ENCODE measurements at regions not wholly inside any gene's neighbourhood (a gene's known extent, or its start where the extent isn't known, plus 50 kb on each side); places are given as distances from the start of the nearest gene placed in this dataset.

GRCh38 chr12:13580206-13580605, 383.7 kb downstream of the EMP1 start:
- DNase-seq = no peak
- ATAC-seq = no peak
- no peaks in the 10 kb centered on the region for H3K27me3 Mint-ChIP-seq
- no peaks in the 10 kb centered on the region for H3K36me3 Mint-ChIP-seq (ENCODE audit: low read depth)
- no peaks in the 10 kb centered on the region for H3K4me1 Mint-ChIP-seq
- H3K9me3 Mint-ChIP-seq = no peaks in the 10 kb centered on the region
- H3K4me3 Mint-ChIP-seq = no peak overlapping the region
- H3K27ac Mint-ChIP-seq = no peak overlapping the region

GRCh38 chr12:13576935-13577500, 380.5 kb downstream of the EMP1 start:
- Mint-ChIP-seq H3K27ac (no peak overlapping the region), H3K27me3 (no peaks in the 10 kb centered on the region), H3K4me3 (no peak overlapping the region), H3K4me1 (no peaks in the 10 kb centered on the region), H3K9me3 (no peaks in the 10 kb centered on the region), H3K36me3 (ENCODE audit: low read depth) (no peaks in the 10 kb centered on the region)
- ATAC-seq (no peak), DNase-seq (no peak)

GRCh38 chr12:13573698-13574321, 377.3 kb downstream of the EMP1 start:
- no peak for ATAC-seq
- Mint-ChIP-seq H3K27ac (no peak overlapping the region), H3K36me3 (ENCODE audit: low read depth) (no peaks in the 10 kb centered on the region), H3K4me1 (no peaks in the 10 kb centered on the region), H3K9me3 (no peaks in the 10 kb centered on the region), H3K4me3 (no peak overlapping the region), H3K27me3 (peaks cover 5% of the 10 kb centered on the region)
- no peak for DNase-seq

GRCh38 chr12:13571035-13571434, 374.5 kb downstream of the EMP1 start:
- ATAC-seq = no peak
- Mint-ChIP-seq H3K36me3 (ENCODE audit: low read depth) (no peaks in the 10 kb centered on the region), H3K4me3 (no peak overlapping the region), H3K4me1 (no peaks in the 10 kb centered on the region), H3K9me3 (no peaks in the 10 kb centered on the region), H3K27ac (no peak overlapping the region), H3K27me3 (peaks cover 7% of the 10 kb centered on the region)
- DNase-seq = no peak

GRCh38 chr12:13570005-13570694, 373.6 kb downstream of the EMP1 start:
- DNase-seq (no peak), ATAC-seq (no peak)
- Mint-ChIP-seq H3K36me3 (ENCODE audit: low read depth) (no peaks in the 10 kb centered on the region), H3K4me3 (no peak overlapping the region), H3K9me3 (no peaks in the 10 kb centered on the region), H3K4me1 (no peaks in the 10 kb centered on the region), H3K27ac (no peak overlapping the region), H3K27me3 (peaks cover 7% of the 10 kb centered on the region)

DNA sequence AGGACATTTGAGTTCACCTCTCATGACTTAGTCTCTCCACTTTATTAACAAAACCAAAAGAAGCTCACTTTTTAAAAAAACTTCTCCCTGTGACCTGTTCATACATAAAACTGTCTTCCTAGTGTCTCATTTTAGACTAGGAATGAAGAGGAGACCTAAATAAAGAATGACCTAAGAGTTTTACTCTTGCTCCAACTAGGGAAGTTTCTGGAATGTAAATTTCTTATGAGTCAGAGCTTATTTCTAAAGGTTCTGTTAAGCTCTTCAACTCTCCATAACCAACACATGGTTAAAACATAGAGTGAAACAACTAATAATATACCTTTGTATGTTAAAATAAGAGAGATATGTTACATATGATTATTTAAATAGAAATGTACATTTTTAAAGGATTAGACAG, 369.8 kb downstream of the EMP1 start:
- Mint-ChIP-seq H3K27me3 (peaks cover 7% of the 10 kb centered on the region), H3K4me1 (no peaks in the 10 kb centered on the region), H3K4me3 (no peak overlapping the region), H3K36me3 (ENCODE audit: low read depth) (no peaks in the 10 kb centered on the region), H3K27ac (no peak overlapping the region), H3K9me3 (no peaks in the 10 kb centered on the region)
- ATAC-seq (no peak), DNase-seq (no peak)

DNA sequence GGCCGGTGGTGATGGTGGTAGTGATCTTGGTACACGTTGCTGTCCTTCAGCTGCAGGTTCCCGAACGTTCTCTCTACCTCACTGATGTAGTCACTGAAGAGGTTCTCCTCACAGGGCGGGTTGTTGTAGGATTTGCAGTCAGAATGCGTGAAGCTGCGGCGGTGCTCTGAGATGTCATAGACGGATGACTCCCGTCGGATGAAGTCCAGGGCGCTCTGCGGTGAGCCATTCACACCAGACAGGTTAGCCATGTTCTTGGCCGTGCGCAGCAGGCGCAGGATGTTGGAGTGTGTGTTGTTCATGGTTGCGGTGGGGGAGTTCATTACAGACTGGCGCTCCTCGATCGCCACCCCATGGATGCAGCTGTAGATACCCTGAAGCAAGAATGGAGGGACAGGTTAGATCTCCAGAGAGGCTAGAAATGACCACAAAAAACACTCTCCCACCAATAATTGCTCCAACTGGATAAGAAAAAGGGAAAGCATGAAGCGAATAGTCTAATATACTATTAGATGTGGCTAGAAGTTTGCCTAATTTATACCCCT, 367.8 kb downstream of the EMP1 start:
- no peaks in the 10 kb centered on the region for H3K4me1 Mint-ChIP-seq
- ATAC-seq (no peak), DNase-seq (no peak)
- no peaks in the 10 kb centered on the region for H3K9me3 Mint-ChIP-seq
- no peaks in the 10 kb centered on the region for H3K36me3 Mint-ChIP-seq (ENCODE audit: low read depth)
- no peak overlapping the region for H3K4me3 Mint-ChIP-seq
- no peak overlapping the region for H3K27ac Mint-ChIP-seq
- peaks cover 2% of the 10 kb centered on the region for H3K27me3 Mint-ChIP-seq

GRCh38 chr12:13563743-13564125, 367.2 kb downstream of the EMP1 start:
- H3K4me1 Mint-ChIP-seq = no peaks in the 10 kb centered on the region
- peaks cover 2% of the 10 kb centered on the region for H3K27me3 Mint-ChIP-seq
- no peak overlapping the region for H3K4me3 Mint-ChIP-seq
- no peak overlapping the region for H3K27ac Mint-ChIP-seq
- ATAC-seq = no peak
- DNase-seq = no peak
- no peaks in the 10 kb centered on the region for H3K9me3 Mint-ChIP-seq
- no peaks in the 10 kb centered on the region for H3K36me3 Mint-ChIP-seq (ENCODE audit: low read depth)

DNA sequence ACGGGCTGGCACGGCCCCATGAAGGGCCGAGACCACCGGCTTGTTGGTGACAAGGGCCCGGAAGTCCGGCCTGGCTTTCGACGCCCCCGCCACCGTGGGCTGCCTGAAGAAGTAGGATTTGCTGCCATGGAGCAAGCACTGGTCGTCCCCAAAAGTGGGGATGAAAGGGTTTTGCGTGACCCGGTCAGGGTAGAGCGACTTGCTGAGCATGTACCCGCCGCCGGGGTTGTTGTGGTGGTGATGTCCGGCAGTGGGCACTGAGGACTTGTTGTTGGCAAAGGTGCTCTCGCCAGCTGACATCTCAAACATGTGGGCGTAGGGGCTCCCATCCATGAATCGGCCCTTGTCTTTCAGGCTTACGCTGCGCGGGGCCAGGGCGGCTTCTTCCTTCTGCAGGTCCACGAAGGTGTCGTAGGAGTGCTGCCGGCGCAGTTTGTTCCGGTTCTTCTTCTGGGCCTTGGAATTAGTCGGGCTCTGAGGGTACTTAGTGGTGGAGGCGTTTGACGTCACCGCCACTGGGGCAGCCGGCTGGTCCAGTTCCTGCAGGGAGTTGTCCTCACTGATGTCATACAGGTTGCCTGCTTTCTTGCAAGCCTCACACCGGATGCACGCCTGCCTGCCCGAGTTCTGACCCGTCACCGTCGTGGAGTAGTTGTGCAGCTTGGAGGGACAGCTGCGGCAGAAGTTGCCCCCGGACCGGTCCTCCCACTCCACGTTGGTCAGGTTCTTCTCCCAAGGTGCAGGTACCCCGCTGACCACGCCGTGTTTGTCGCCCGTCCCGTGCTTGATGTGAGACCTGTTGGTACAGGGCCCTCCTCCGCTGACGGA, 366.6 kb downstream of the EMP1 start:
- no peak for DNase-seq
- no peaks in the 10 kb centered on the region for H3K36me3 Mint-ChIP-seq (ENCODE audit: low read depth)
- H3K4me1 Mint-ChIP-seq = no peaks in the 10 kb centered on the region
- H3K9me3 Mint-ChIP-seq = no peaks in the 10 kb centered on the region
- ATAC-seq = no peak
- H3K27me3 Mint-ChIP-seq = peaks cover 2% of the 10 kb centered on the region
- no peak overlapping the region for H3K27ac Mint-ChIP-seq
- H3K4me3 Mint-ChIP-seq = no peak overlapping the region

DNA sequence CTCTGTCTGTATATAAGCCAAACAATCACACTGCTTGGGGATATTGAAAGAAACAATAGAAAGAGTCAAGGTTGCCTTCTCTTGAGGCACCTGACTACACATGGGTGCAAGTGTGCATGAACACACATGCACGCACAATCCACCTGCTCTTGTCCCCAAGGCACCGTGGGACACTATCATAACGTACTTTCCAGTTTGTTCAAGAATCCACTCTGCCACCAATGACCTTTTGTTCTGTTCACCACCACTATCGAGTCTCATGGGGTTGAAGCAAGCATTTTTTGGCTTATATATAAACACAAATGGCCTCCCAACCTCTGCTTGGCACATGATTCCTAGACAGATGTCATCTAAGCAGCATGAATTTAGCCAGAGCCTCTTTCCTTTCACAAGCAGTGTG, 365.4 kb downstream of the EMP1 start:
- Mint-ChIP-seq H3K27me3 (no peaks in the 10 kb centered on the region), H3K36me3 (ENCODE audit: low read depth) (no peaks in the 10 kb centered on the region), H3K4me3 (no peak overlapping the region), H3K27ac (no peak overlapping the region), H3K9me3 (no peaks in the 10 kb centered on the region), H3K4me1 (no peaks in the 10 kb centered on the region)
- DNase-seq (no peak), ATAC-seq (no peak)

GRCh38 chr12:13559318-13559978, 362.9 kb downstream of the EMP1 start:
- Mint-ChIP-seq H3K4me1 (no peaks in the 10 kb centered on the region), H3K36me3 (ENCODE audit: low read depth) (no peaks in the 10 kb centered on the region), H3K9me3 (no peaks in the 10 kb centered on the region), H3K4me3 (no peak overlapping the region), H3K27me3 (no peaks in the 10 kb centered on the region), H3K27ac (no peak overlapping the region)
- ATAC-seq (no peak), DNase-seq (no peak)

- DNase-seq = no peak
- no peak overlapping the region for H3K4me3 Mint-ChIP-seq
- H3K9me3 Mint-ChIP-seq = no peaks in the 10 kb centered on the region
- no peak overlapping the region for H3K27ac Mint-ChIP-seq
- H3K36me3 Mint-ChIP-seq (ENCODE audit: low read depth) = no peaks in the 10 kb centered on the region
- ATAC-seq = no peak
- no peaks in the 10 kb centered on the region for H3K27me3 Mint-ChIP-seq
- no peaks in the 10 kb centered on the region for H3K4me1 Mint-ChIP-seq
Observed at GRCh38 chr12:13552830-13553229, 356.3 kb downstream of the EMP1 start.

GRCh38 chr12:13547283-13547682, 350.8 kb downstream of the EMP1 start:
- Mint-ChIP-seq H3K4me3 (no peak overlapping the region), H3K4me1 (no peaks in the 10 kb centered on the region), H3K9me3 (no peaks in the 10 kb centered on the region), H3K36me3 (ENCODE audit: low read depth) (no peaks in the 10 kb centered on the region), H3K27me3 (peaks cover 2% of the 10 kb centered on the region), H3K27ac (no peak overlapping the region)
- ATAC-seq = no peak
- DNase-seq = no peak

- no peaks in the 10 kb centered on the region for H3K36me3 Mint-ChIP-seq (ENCODE audit: low read depth)
- H3K4me1 Mint-ChIP-seq = no peaks in the 10 kb centered on the region
- DNase-seq (no peak), ATAC-seq (no peak)
- no peaks in the 10 kb centered on the region for H3K9me3 Mint-ChIP-seq
- H3K27ac Mint-ChIP-seq = no peak overlapping the region
- H3K27me3 Mint-ChIP-seq = peaks cover 4% of the 10 kb centered on the region
- H3K4me3 Mint-ChIP-seq = no peak overlapping the region
Observed at GRCh38 chr12:13546231-13546630, 349.7 kb downstream of the EMP1 start.

All from activated naive CD8-positive, alpha-beta T cell treated with anti-CD3 and anti-CD28 coated beads, Interleukin-2, amount 50 U/mL, for 24 hours (primary cell).